HEK293T (cell line): ENCODE measurements at regions not wholly inside any gene's neighbourhood (a gene's known extent, or its start where the extent isn't known, plus 50 kb on each side); places are given as distances from the start of the nearest gene placed in this dataset.

ENCODE experiments used
- FOXA1 ChIP-seq: fragments of 450-650 bp; IDR thresholded peaks from 2 replicates; pipeline ENCODE4 v1.6.1; 2016; ENCODE audit warnings: mild to moderate bottlenecking
- FOXK2 ChIP-seq: fragments of 450-650 bp; IDR thresholded peaks from 2 replicates; pipeline ENCODE4 v1.6.1; 2016; ENCODE audit warnings: mild to moderate bottlenecking
- FOXM1 ChIP-seq: fragments of 450-650 bp; IDR thresholded peaks from 2 replicates; pipeline ENCODE4 v1.6.1; 2017; ENCODE audit warnings: mild to moderate bottlenecking, borderline replicate concordance
- HDGF ChIP-seq: fragments of 450-650 bp; IDR thresholded peaks from 2 replicates; pipeline ENCODE4 v1.6.1; 2017; ENCODE audit warnings: antibody characterized with exemption, borderline replicate concordance
- NFRKB ChIP-seq: fragments of 450-650 bp; IDR thresholded peaks from 2 replicates; pipeline ENCODE4 v1.6.1; 2016; ENCODE audit warnings: mild to moderate bottlenecking, moderate library complexity
- PKNOX1 ChIP-seq: fragments of 450-650 bp; IDR thresholded peaks from 2 replicates; pipeline ENCODE4 v1.6.1; 2016
- SP1 ChIP-seq: fragments of 450-650 bp; IDR thresholded peaks from 2 replicates; pipeline ENCODE4 v1.6.1; 2017
- SUZ12 ChIP-seq: fragments of 450-650 bp; IDR thresholded peaks from 2 replicates; pipeline ENCODE4 v1.6.1; 2016; ENCODE audit warnings: mild to moderate bottlenecking
- ZNF384 ChIP-seq: fragments of 450-650 bp; IDR thresholded peaks from 2 replicates; pipeline ENCODE4 v1.6.1; 2016

GRCh38 chr14:89011355-89012281 lies 187.2 kb downstream of the TTC8 start:
- TF ChIP-seq SUZ12 (no peak), SP1 (no peak), NFRKB (no peak), ZNF384 (no peak), FOXM1 (no peak), PKNOX1 (no peak), HDGF (no peak), FOXA1 (no peak), FOXK2 (no peak)
